ENCODE measurements at regions not wholly inside any gene's neighbourhood (a gene's known extent, or its start where the extent isn't known, plus 50 kb on each side); places are given as distances from the start of the nearest gene placed in this dataset.
A peak's percentile ranks its signal among the peaks of the same experiment; 100 is the strongest.
"Not testable (repeated sequence)": the region's sequence is repeated elsewhere in the genome, so short reads cannot be mapped to it uniquely, and the experiment has no call there.

DNA sequence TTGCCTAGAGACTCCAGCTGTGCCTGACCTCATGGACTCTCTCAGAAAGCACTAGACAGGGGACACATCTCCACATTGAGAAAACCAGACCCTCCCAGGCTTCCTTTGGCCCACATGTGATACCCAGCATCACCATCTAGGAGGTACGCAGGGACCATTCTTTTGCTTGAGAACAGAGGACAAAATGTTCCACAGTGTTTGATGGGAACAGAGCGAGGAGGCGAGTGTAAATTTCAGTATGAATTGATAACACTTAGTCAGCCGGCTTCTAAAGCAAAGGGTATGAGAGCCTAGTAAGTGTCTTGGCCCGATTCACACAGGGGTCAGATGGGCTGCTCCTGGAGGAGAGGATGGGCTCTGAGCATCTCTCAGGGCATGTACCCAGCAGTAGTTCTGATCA is 1052.4 kb downstream of the BCL11B start:
- H3K4me1 ChIP-seq (ENCODE audit: control insufficient read depth, insufficient read depth, low read length), result peaks cover 13% of the 10 kb centered on the region
- 89% methylated on average over 5 of the region's 5 CpGs for WGBS (ENCODE audit: insufficient coverage)
- H3K4me3 Mint-ChIP-seq, result no peak overlapping the region

GRCh38 chr14:98223106-98223505 is 1048.9 kb downstream of the BCL11B start:
- peaks cover 22% of the 10 kb centered on the region for H3K4me1 ChIP-seq (ENCODE audit: control insufficient read depth, insufficient read depth, low read length)
- H3K27me3 ChIP-seq (ENCODE audit: control insufficient read depth, insufficient read depth, low read length), result no peaks in the 10 kb centered on the region
- H3K4me3 ChIP-seq (ENCODE audit: low read length), result no peak overlapping the region
- Mint-ChIP-seq H3K36me3 (no peaks in the 10 kb centered on the region), H3K4me3 (no peak overlapping the region), H3K27me3 (ENCODE audit: low read depth in 2 of 2) (no peaks in the 10 kb centered on the region), H3K4me1 (peaks cover 19 to 24% of the 10 kb centered on the region in 2 donors), H3K9me3 (no peaks in the 10 kb centered on the region), H3K27ac (peak overlapping the region; percentile 21 to 72)
- H3K27ac ChIP-seq (ENCODE audit: low read length), result no peak overlapping the region
- 95% methylated on average over 6 of the region's 6 CpGs for WGBS (ENCODE audit: insufficient coverage)
- TF ChIP-seq CTCF (IDR thresholded peaks at IDR 0.05), result no peak
- intact Hi-C loops (cut with micrococcal nuclease), result no loop called here
- ATAC-seq (no peak), DNase-seq (no peak)
- no peaks in the 10 kb centered on the region for H3K9me3 ChIP-seq (ENCODE audit: control insufficient read depth, insufficient read depth, low read length)
- H3K36me3 ChIP-seq (ENCODE audit: control insufficient read depth, insufficient read depth, low read length), result no peaks in the 10 kb centered on the region

More for the DNA sequence above, 1052.4 kb downstream of the BCL11B start:
- no peak for TF ChIP-seq CTCF (IDR thresholded peaks at IDR 0.05)
- peaks cover 12 to 16% of the 10 kb centered on the region in 2 donors for H3K4me1 Mint-ChIP-seq
- Histone ChIP-seq H3K27ac (ENCODE audit: low read length) (no peak overlapping the region), H3K27me3 (ENCODE audit: control insufficient read depth, insufficient read depth, low read length) (no peaks in the 10 kb centered on the region), H3K36me3 (ENCODE audit: control insufficient read depth, insufficient read depth, low read length) (no peaks in the 10 kb centered on the region), H3K9me3 (ENCODE audit: control insufficient read depth, insufficient read depth, low read length) (no peaks in the 10 kb centered on the region), H3K4me3 (ENCODE audit: low read length) (no peak overlapping the region)
- no peak for ATAC-seq
- no peak overlapping the region for H3K27ac Mint-ChIP-seq
- intact Hi-C loops (cut with micrococcal nuclease), result no loop called here
- no peaks in the 10 kb centered on the region for H3K36me3 Mint-ChIP-seq
- no peak for DNase-seq
- peaks cover 0 to 6% of the 10 kb centered on the region in 2 donors for H3K27me3 Mint-ChIP-seq (ENCODE audit: low read depth in 2 of 2)
- H3K9me3 Mint-ChIP-seq, result no peaks in the 10 kb centered on the region

DNA sequence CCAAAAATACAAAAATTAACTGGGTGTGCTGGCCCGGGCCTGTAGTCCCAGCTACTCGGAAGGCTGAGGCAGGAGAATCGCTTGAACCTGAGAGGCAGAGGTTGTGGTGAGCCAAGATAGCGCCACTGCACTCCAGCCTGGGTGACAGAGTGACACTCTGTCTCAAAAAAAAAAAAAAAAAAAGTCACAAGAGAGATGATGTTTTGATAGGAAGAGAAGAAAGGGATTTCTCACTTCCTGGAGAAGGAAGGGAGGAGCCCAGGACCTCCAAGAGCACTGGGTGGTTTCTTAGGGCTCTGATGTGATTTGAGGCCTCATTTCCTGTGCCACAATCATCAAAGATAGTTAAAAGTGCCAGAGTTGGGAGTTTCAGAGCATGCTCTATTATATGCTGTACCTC is 1048.3 kb downstream of the BCL11B start:
- peak; percentile 42 to 72 (median 62) for ATAC-seq
- WGBS (ENCODE audit: insufficient coverage), result 31% methylated on average over 4 of the region's 4 CpGs
- H3K27ac ChIP-seq (ENCODE audit: low read length); H3K9me3 Mint-ChIP-seq; H3K27me3 ChIP-seq (ENCODE audit: control insufficient read depth, insufficient read depth, low read length); H3K9me3 ChIP-seq (ENCODE audit: control insufficient read depth, insufficient read depth, low read length); H3K36me3 ChIP-seq (ENCODE audit: control insufficient read depth, insufficient read depth, low read length); intact Hi-C loops (cut with micrococcal nuclease); H3K4me3 ChIP-seq (ENCODE audit: low read length); H3K4me3 Mint-ChIP-seq; H3K36me3 Mint-ChIP-seq; H3K27me3 Mint-ChIP-seq (ENCODE audit: low read depth in 2 of 2): not testable (repeated sequence)
- peak in 1 of 2 donors; percentile 91 for DNase-seq
- peaks cover 19 to 24% of the 10 kb centered on the region in 2 donors for H3K4me1 Mint-ChIP-seq
- peaks cover 22% of the 10 kb centered on the region for H3K4me1 ChIP-seq (ENCODE audit: control insufficient read depth, insufficient read depth, low read length)
- peak overlapping the region in 1 of 2 donors; percentile 72 for H3K27ac Mint-ChIP-seq

DNA sequence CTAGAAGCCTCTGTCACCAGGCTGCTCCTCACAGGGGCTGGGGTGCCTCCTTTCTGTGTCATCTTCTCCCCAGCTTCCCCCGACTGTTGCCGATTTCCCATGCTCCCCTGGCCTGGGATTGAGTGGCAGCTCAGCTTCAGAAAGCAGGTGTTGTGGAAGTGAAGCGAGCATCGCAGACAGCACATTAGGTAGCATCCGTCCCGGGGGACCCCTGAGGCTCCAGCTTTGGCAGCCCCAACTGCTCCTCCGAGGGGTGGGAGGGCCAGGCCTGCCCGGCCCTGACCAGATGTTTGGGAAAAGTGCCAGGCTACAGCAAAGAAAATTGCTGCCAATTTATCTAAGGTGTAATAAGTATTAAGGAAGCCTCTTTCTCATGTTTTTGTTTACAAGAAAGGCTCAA is 1045.6 kb downstream of the BCL11B start:
- H3K9me3 ChIP-seq (ENCODE audit: control insufficient read depth, insufficient read depth, low read length), result no peaks in the 10 kb centered on the region
- Mint-ChIP-seq H3K27ac (no peak overlapping the region), H3K4me3 (no peak overlapping the region), H3K4me1 (peaks cover 19 to 24% of the 10 kb centered on the region in 2 donors), H3K36me3 (no peaks in the 10 kb centered on the region), H3K9me3 (no peaks in the 10 kb centered on the region), H3K27me3 (ENCODE audit: low read depth in 2 of 2) (no peaks in the 10 kb centered on the region)
- peaks cover 22% of the 10 kb centered on the region for H3K4me1 ChIP-seq (ENCODE audit: control insufficient read depth, insufficient read depth, low read length)
- WGBS (ENCODE audit: insufficient coverage), result 92% methylated on average over 8 of the region's 8 CpGs
- DNase-seq (no peak), ATAC-seq (no peak)
- H3K27ac ChIP-seq (ENCODE audit: low read length), result no peak overlapping the region
- no peaks in the 10 kb centered on the region for H3K27me3 ChIP-seq (ENCODE audit: control insufficient read depth, insufficient read depth, low read length)
- H3K36me3 ChIP-seq (ENCODE audit: control insufficient read depth, insufficient read depth, low read length), result no peaks in the 10 kb centered on the region
- intact Hi-C loops (cut with micrococcal nuclease), result no loop called here
- no peak for TF ChIP-seq CTCF (IDR thresholded peaks at IDR 0.05)
- H3K4me3 ChIP-seq (ENCODE audit: low read length), result no peak overlapping the region
